ENCODE measurements at regions not wholly inside any gene's neighbourhood (a gene's known extent, or its start where the extent isn't known, plus 50 kb on each side); places are given as distances from the start of the nearest gene placed in this dataset.

DNA sequence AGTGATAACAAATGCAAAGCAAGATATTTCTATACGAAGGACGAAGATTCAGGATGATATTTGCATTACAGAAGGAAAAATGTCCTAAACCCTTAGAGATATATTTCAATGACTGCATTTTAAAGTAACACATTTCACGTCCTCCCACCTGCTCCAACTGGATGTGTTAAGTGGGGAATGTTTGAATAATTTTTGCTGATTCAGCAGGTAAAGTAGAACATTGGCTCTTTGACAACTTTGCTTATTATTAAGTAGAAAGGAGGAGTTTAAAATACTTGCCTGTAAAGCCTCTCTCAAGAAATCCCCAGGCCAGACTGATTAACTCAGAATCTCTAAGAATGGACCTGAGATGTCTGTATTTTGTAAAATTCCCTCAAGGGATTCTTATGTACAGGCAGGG, 1165.2 kb upstream of the PRKX start:
- Histone ChIP-seq H3K27me3 (no peaks in the 10 kb centered on the region), H3K9me3 (no peaks in the 10 kb centered on the region), H3K4me3 (ENCODE audit: low read depth, low read length) (no peak overlapping the region), H3K36me3 (no peaks in the 10 kb centered on the region), H3K4me1 (no peaks in the 10 kb centered on the region)
- TF ChIP-seq, protein P1, sequence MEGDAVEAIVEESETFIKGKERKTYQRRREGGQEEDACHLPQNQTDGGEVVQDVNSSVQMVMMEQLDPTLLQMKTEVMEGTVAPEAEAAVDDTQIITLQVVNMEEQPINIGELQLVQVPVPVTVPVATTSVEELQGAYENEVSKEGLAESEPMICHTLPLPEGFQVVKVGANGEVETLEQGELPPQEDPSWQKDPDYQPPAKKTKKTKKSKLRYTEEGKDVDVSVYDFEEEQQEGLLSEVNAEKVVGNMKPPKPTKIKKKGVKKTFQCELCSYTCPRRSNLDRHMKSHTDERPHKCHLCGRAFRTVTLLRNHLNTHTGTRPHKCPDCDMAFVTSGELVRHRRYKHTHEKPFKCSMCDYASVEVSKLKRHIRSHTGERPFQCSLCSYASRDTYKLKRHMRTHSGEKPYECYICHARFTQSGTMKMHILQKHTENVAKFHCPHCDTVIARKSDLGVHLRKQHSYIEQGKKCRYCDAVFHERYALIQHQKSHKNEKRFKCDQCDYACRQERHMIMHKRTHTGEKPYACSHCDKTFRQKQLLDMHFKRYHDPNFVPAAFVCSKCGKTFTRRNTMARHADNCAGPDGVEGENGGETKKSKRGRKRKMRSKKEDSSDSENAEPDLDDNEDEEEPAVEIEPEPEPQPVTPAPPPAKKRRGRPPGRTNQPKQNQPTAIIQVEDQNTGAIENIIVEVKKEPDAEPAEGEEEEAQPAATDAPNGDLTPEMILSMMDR (IDR thresholded peaks at IDR 0.05; ENCODE audit: low read depth, low read length), result no peak
- no peak for DNase-seq

DNA sequence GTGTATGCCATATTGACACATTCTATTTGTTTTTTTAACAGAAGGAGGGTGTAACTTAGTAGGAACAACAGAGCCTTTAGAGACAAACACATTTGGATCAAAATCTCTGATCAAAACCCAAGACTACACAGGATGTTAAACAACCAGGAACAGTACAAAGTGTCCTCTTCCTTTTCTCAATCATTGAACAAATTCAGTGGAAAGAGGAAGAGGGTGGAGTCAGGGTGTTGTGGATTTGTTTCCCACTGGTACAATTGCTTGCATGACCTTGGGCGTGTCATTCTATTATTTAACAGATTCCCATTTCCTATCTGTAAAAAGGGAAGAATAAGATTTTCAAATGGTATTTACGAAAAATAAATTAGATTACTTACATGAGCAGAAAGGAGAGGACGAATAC, 1162.8 kb upstream of the PRKX start:
- Histone ChIP-seq H3K27me3 (no peaks in the 10 kb centered on the region), H3K4me1 (no peaks in the 10 kb centered on the region), H3K9me3 (no peaks in the 10 kb centered on the region), H3K4me3 (ENCODE audit: low read depth, low read length) (no peak overlapping the region), H3K36me3 (no peaks in the 10 kb centered on the region)
- TF ChIP-seq, protein P1 (IDR thresholded peaks at IDR 0.05; ENCODE audit: low read depth, low read length), result no peak
- DNase-seq, result no peak

DNA sequence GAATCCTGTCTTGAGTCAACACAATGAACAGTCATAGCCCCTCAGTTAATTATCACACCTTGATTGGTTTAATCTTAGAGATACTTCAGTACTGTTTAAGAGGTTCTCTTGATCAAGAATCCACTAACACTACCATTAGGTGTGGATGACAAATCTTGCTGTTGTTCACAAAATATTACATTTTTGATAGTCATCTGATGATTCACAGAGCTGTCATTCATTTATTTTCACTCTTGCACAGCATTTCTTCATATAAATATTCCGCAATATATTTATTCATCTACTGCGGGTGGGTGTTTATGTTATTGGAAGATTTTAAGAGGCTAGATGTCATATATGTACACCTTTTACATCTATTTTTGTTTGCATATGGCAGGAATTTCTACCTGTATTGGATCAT, 1138.1 kb upstream of the PRKX start:
- H3K4me3 ChIP-seq (ENCODE audit: low read depth, low read length), result no peak overlapping the region
- DNase-seq, result no peak
- no peaks in the 10 kb centered on the region for H3K27me3 ChIP-seq
- no peaks in the 10 kb centered on the region for H3K4me1 ChIP-seq
- TF ChIP-seq, protein P1 (IDR thresholded peaks at IDR 0.05; ENCODE audit: low read depth, low read length), result no peak
- no peaks in the 10 kb centered on the region for H3K36me3 ChIP-seq
- H3K9me3 ChIP-seq, result no peaks in the 10 kb centered on the region

DNA sequence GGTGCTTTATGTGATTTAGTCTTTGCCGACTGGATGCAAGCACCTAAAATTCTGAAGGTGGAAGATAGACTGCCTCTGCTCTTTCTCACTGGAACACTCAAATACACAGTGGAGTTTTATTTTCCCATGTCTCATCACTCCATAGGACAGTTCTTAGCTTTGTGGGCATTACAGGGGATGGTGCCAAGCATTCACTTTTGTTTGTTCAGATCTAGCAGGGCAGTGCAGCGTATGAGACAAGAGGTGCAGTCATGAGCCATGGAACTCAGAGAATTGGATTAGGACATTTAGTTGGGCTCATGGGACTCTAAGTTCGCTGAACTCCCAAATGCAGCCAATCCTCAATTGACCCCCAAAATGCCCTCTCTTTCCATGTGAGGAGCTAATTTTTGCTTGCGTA, 1136.9 kb upstream of the PRKX start:
- H3K27me3 ChIP-seq, result no peaks in the 10 kb centered on the region
- DNase-seq, result no peak
- H3K4me3 ChIP-seq (ENCODE audit: low read depth, low read length), result no peak overlapping the region
- H3K36me3 ChIP-seq, result no peaks in the 10 kb centered on the region
- no peaks in the 10 kb centered on the region for H3K9me3 ChIP-seq
- TF ChIP-seq, protein P1 (IDR thresholded peaks at IDR 0.05; ENCODE audit: low read depth, low read length), result no peak
- H3K4me1 ChIP-seq, result no peaks in the 10 kb centered on the region

- Histone ChIP-seq H3K27me3 (no peaks in the 10 kb centered on the region), H3K36me3 (no peaks in the 10 kb centered on the region), H3K4me3 (ENCODE audit: low read depth, low read length) (no peak overlapping the region), H3K4me1 (no peaks in the 10 kb centered on the region), H3K9me3 (no peaks in the 10 kb centered on the region)
- no peak for DNase-seq
- TF ChIP-seq, protein P1 (IDR thresholded peaks at IDR 0.05; ENCODE audit: low read depth, low read length), result no peak
Observed at GRCh38 chrX:4844376-4844775, 1130.9 kb upstream of the PRKX start.

- no peaks in the 10 kb centered on the region for H3K4me1 ChIP-seq
- TF ChIP-seq, protein P1 (IDR thresholded peaks at IDR 0.05; ENCODE audit: low read depth, low read length), result no peak
- no peaks in the 10 kb centered on the region for H3K36me3 ChIP-seq
- H3K4me3 ChIP-seq (ENCODE audit: low read depth, low read length), result no peak overlapping the region
- no peaks in the 10 kb centered on the region for H3K9me3 ChIP-seq
- DNase-seq, result no peak
- no peaks in the 10 kb centered on the region for H3K27me3 ChIP-seq
Observed at GRCh38 chrX:4841216-4841745, 1127.8 kb upstream of the PRKX start.

Data from BE2C (cell line).